NCI-H1092 treated with DMSO at 0.1 percent for 48 hours (cell line): ENCODE measurements at regions not wholly inside any gene's neighbourhood (a gene's known extent, or its start where the extent isn't known, plus 50 kb on each side); places are given as distances from the start of the nearest gene placed in this dataset.
"Not testable (repeated sequence)": the region's sequence is repeated elsewhere in the genome, so short reads cannot be mapped to it uniquely, and the experiment has no call there.

Experiments
- DNase-seq: peaks from one replicate; lab custom pipeline; 2025; lab: John Stamatoyannopoulos, UW

GRCh38 chr5:172548981-172549687 lies 91.9 kb upstream of the NEURL1B start:
- DNase-seq, result no peak

- no peak for DNase-seq
These were observed 92.7 kb upstream of the NEURL1B start for GRCh38 chr5:172548311-172548731.

- DNase-seq, result no peak
These were observed 91.9 kb upstream of the SH3PXD2B start for GRCh38 chr5:172546196-172546595.

GRCh38 chr5:172545291-172545801 lies 91.0 kb upstream of the SH3PXD2B start:
- DNase-seq, result no peak

- DNase-seq, result peak; percentile 63
These were observed 90.2 kb upstream of the SH3PXD2B start for GRCh38 chr5:172544371-172545095.

GRCh38 chr5:172543484-172544298 lies 89.4 kb upstream of the SH3PXD2B start:
- DNase-seq, result no peak

- DNase-seq, result peak; percentile 31
These were observed 88.4 kb upstream of the SH3PXD2B start for GRCh38 chr5:172542651-172543131.

GRCh38 chr5:172541773-172542136 lies 87.4 kb upstream of the SH3PXD2B start:
- DNase-seq, result no peak

GRCh38 chr5:172541099-172541772 lies 86.9 kb upstream of the SH3PXD2B start:
- DNase-seq, result no peak

- peak; percentile 32 for DNase-seq
These were observed 86.0 kb upstream of the SH3PXD2B start for GRCh38 chr5:172540099-172540870.

- DNase-seq, result no peak
These were observed 80.8 kb upstream of the SH3PXD2B start for GRCh38 chr5:172535108-172535445.

- DNase-seq, result no peak
These were observed 80.1 kb upstream of the SH3PXD2B start for GRCh38 chr5:172534229-172535107.

- no peak for DNase-seq
These were observed 79.3 kb upstream of the SH3PXD2B start for GRCh38 chr5:172533399-172534228.

GRCh38 chr5:172533058-172533398 lies 78.7 kb upstream of the SH3PXD2B start:
- DNase-seq, result no peak

- DNase-seq, result not testable (repeated sequence)
These were observed 78.1 kb upstream of the SH3PXD2B start for GRCh38 chr5:172532439-172532838.

GRCh38 chr5:172531704-172532026 lies 77.3 kb upstream of the SH3PXD2B start:
- DNase-seq, result no peak

GRCh38 chr5:172530878-172531703 lies 76.8 kb upstream of the SH3PXD2B start:
- no peak for DNase-seq

GRCh38 chr5:172530406-172530805 lies 76.1 kb upstream of the SH3PXD2B start:
- DNase-seq, result no peak

- no peak for DNase-seq
These were observed 75.6 kb upstream of the SH3PXD2B start for GRCh38 chr5:172529896-172530295.
